ENCODE measurements at regions not wholly inside any gene's neighbourhood (a gene's known extent, or its start where the extent isn't known, plus 50 kb on each side); places are given as distances from the start of the nearest gene placed in this dataset.

GRCh38 chrX:39910651-39911050 is 187.1 kb downstream of the BCOR start:
- DNase-seq = no peak

- no peak for DNase-seq
These were observed 186.4 kb downstream of the BCOR start for GRCh38 chrX:39911278-39911897.

- no peak for DNase-seq
These were observed 185.6 kb downstream of the BCOR start for GRCh38 chrX:39912126-39912525.

GRCh38 chrX:39915081-39915480 is 182.7 kb downstream of the BCOR start:
- DNase-seq = no peak

GRCh38 chrX:39915596-39915995 is 182.2 kb downstream of the BCOR start:
- no peak for DNase-seq

GRCh38 chrX:39921838-39922237 is 175.9 kb downstream of the BCOR start:
- no peak for DNase-seq

- no peak for DNase-seq
These were observed 175.3 kb downstream of the BCOR start for GRCh38 chrX:39922488-39922887.

GRCh38 chrX:39922926-39923325 is 174.8 kb downstream of the BCOR start:
- no peak for DNase-seq

GRCh38 chrX:39927380-39927779 is 170.4 kb downstream of the BCOR start:
- no peak for DNase-seq

GRCh38 chrX:39928704-39929378 is 168.9 kb downstream of the BCOR start:
- no peak for DNase-seq

GRCh38 chrX:39929379-39930025 is 168.3 kb downstream of the BCOR start:
- no peak for DNase-seq

- DNase-seq = no peak
These were observed 166.8 kb downstream of the BCOR start for GRCh38 chrX:39930786-39931528.

GRCh38 chrX:39931529-39932282 is 166.1 kb downstream of the BCOR start:
- no peak for DNase-seq

GRCh38 chrX:39935411-39936064 is 162.2 kb downstream of the BCOR start:
- DNase-seq = peak; percentile 32

GRCh38 chrX:39936886-39937770 is 160.6 kb downstream of the BCOR start:
- no peak for DNase-seq

- DNase-seq = no peak
These were observed 159.3 kb downstream of the BCOR start for GRCh38 chrX:39938466-39938865.

- DNase-seq = no peak
These were observed 158.1 kb downstream of the BCOR start for GRCh38 chrX:39939678-39940077.

- peak; percentile 82 for DNase-seq
These were observed 156.3 kb downstream of the BCOR start for GRCh38 chrX:39941332-39941920.

GRCh38 chrX:39944416-39944815 is 153.3 kb downstream of the BCOR start:
- DNase-seq = no peak

- no peak for DNase-seq
These were observed 152.0 kb downstream of the BCOR start for GRCh38 chrX:39945709-39946108.

- DNase-seq = peak; percentile 83
These were observed 150.9 kb downstream of the BCOR start for GRCh38 chrX:39946822-39947221.
